GM19238 (cell line): ENCODE measurements at regions not wholly inside any gene's neighbourhood (a gene's known extent, or its start where the extent isn't known, plus 50 kb on each side); places are given as distances from the start of the nearest gene placed in this dataset.
"Not testable (repeated sequence)": the region's sequence is repeated elsewhere in the genome, so short reads cannot be mapped to it uniquely, and the experiment has no call there.

Experiments
- DNase-seq: peaks from one replicate; pipeline ENCODE4 v3.0.0; 2011; ENCODE audit warnings: low spot score; ENCODE audit not compliant: insufficient read length

DNA sequence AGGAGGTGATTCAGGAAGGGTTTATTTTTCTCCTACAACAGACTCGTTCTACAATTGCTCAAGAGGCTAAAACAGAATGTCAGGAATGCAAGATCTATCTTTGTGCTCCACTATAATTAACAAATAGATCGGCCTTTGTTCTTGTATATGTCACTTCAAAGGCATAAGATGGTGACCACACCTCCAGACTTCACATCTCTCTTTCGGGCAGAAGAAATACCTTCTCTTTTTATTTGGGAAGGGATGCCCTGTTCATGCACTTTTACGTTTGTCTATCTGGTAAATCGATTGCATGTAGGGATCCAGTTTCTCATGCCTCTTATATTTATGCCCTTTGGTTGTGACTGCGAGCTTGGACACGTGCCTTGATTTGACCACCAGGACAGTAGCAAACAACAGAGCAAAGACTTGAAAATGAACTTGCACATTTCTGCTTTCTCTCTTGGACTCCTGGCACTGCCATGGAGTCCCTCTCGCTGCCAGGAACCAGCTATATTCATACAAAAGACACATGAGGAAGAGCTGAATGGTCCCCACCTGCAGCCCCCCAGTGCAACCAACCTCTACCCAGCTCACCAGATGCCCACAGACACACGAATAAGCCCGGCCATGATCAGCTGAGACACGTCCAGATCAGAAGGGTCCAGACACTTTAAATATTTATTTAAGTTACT is 219.8 kb upstream of the STXBP5 start:
- no peak for DNase-seq

DNA sequence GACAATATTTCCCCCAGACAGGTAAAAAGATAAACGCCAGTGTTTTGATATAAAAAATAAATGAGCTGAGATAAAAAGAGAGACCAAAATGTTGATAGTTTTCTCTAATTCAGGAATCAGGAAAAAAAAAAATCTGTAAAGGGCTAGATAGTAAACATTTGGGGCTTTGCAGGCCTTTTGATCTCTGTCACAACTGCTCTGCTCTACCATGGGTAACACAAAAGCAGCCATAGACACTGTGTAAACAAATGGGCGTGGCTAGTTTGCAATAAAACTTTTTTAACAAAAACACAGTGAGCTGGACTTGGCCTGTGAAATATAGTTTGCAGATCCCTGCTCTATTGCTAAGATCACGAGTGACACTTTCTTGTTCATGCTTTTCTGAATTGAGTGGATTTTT is 219.1 kb upstream of the STXBP5 start:
- no peak for DNase-seq

DNA sequence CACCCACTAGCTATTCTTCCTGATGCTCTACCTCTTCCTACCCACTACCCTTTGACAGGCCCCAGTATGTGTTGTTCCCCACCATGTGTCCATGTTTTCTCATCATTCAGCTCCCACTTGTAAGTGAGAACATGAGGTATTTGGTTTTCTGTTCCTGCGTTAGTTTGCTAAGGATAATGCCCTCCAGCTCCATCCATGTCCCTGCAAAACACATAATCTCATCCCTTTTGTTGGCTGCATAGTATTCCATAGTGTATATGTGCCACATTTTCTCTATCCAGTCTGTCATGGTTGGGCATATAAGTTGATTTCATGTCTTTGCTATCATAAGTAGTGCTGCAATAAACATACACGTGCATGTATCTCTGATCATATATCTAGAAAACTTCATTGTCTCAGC is 218.3 kb upstream of the STXBP5 start:
- DNase-seq = no peak

DNA sequence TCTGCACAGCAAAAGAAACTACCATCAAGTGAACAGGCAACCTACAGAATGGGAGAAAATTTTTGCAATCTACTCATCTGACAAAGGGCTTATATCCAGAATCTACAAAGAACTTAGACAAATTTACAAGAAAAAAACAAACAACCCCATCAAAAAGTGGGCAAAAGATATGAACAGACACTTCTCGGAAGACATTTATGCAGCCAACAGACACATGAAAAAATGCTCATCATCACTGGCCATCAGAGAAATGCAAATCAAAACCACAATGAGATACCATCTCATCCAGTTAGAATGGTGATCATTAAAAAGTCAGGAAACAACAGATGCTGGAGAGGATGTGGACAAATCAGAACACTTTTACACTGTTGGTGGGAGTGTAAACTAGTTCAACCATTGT is 216.3 kb upstream of the STXBP5 start:
- not testable (repeated sequence) for DNase-seq

DNA sequence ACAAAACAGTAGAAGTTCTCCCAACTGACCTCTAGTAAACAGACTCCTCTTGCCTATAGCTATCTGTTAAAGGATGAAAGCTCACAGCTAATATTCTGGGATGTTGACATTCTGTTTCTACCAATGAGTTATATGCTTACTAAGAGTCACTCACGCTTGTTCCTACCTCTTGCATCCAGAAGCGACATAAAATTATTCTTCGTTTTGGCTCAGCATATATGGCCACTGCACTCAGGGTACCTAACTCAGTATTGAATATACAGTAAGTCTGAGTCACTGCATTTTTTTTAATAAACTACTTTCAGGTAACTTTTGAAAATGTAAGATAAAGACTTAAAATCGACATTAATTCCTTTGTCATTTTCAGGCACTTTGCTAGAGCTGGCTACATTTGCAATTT is 214.4 kb upstream of the STXBP5 start:
- no peak for DNase-seq

DNA sequence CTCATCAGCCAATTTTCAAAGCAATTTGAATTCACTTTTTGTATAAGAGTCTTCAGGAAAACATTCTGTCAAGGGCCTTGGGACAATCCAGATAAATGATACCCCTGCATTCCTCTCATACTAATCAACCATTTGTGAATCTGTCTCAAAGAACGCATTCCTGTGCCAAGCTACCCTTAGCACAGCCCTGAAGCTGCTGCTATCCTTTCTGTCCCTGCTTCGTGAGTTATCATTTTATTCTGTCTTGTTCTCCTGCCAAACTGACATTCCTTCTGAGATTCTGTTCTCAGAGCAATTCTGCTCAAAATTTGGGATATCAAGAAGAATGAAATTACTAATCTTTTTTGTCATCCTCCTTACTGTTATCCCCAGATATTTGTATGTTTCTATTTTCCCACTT is 213.9 kb upstream of the STXBP5 start:
- DNase-seq = no peak

DNA sequence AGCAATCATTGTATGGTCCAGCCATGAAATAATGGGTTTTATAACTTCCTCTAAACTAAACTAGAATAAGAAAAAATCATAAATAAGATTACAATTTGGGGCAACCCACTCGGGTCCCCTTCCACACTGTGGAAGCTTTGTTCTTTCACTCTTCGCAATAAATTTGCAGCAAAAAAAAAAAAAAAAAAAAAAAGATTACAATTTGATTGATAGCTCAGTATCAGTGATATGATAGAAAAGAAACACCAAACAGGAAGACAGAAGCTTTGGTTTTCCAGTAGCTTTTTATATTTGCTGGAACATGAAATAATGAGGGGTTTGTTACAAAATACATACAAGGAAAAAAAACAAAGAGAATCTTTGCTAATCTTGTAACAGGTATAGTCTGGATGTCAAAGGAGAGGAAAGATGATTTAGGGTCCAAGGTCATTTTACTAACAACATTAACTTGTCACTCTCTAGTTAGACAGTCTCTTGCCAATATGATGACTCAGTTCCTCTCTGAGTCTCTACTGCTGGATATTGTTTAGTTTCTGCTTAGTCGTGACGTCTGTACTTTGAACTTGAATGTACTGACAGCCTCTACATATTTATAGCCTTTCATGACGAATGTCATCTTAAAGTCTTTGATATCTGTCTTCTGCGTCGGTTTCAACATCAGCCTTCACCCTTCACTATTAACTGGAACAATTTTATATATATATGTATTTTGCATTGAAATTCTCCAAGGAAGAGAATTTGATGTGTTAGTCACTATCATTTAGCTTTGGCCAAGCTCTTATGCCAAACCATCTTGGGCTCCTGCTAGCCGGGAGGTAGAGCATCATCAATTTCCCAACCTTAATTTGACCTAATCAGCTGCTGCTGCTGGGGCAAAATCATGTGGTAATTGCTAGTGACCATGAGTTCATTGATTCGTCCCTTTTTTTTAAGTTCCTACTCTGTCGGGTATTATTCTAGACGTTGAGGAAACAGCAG is 213.1 kb upstream of the STXBP5 start:
- no peak for DNase-seq

DNA sequence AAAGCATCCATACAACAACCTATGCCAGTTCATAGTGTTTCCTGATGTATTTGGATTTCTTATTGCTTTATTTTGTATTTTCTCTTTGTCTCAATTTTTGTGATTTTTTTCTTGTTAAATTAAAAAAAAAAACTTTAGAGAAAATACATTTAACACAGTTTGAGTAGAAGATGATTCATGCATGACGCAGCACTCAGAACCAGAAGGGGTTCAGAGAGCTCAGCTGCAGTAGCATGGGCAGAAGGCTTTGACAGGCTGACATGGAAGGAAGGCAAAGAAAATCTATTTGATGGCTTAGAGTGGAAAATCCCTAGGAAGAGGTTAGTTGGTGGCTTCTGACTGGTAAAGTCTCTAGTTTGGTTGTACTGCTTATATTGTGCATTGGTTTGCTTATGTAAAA is 207.2 kb upstream of the STXBP5 start:
- no peak for DNase-seq

DNA sequence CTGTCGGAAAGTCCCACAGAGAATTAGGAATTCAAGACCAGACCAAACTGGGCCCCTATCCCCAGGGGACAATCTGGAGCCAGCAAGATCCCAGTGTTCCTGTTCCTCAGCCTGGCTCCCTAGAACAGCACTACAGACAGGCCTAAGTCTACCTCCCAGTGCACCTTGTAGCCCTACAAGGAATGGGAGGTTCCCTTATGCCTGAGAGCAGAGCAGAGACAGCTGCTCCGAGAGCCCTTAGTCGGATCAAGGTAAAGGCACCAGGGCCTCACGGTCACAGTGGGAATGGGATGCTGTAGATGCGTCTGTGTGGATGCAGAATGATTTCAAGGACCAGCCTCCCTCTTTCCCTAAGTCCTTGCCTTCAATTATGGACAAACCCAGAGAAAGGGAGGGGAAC is 204.5 kb upstream of the STXBP5 start:
- DNase-seq = no peak

DNA sequence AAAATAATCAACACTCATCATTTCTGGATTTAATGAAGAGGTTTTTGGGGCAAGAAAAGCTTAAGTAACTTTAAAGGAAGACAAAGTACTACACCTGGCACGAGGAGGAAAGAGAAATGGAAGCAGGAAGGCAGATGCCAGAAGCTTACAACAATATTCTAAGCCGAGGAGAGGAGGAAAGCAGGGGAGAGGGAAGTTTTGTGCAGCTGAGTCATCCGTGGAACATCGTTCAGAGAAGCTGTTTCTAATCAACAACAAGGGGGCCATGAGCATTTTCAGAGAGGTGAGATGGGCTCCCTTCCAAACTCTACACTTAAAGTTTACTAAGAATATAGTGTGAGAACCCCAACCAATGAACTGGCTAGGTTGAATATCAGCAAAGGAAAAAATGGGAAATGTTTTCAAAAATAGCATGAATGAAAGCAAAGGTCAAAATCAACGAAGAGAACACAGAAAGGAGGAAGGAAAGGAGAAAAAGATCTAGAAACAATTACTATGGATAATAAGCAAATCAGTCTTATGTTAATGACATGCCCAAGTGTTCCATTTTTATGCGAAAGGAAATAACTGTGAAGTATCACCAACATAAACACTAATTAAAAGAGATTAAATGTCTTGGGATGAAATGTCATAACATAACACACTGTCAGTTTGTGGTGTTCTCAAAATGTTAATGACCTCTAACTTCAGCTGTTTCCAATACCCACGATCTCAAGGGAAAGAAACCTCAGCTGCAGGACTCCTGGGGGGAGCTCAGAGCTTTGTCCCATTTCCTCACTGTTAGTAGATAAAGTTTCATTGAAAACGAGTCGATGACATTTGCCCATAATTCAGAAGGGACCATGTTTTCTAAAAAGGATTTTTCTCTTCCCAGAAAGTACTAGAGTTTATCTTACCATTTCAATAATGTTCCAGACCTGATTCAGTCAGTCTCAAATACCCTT is 203.4 kb upstream of the STXBP5 start:
- DNase-seq = no peak

DNA sequence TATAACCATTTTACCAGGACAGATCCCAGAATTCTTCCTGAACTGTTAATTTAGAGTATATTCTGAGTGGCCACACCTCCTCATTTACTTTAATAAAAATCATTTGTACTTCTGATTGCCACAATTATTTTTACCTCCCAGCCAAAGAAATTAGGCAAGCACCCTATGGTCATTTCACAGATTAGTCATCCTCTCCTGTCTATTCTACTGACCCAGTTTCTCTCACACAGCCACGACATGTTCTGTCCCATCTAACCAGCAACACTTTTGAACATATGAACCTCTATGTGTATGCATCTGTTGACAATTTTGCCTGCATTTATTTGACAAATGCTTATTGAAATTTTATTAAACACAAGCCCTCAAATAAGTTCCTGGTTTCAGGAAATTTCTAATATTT is 202.6 kb upstream of the STXBP5 start:
- DNase-seq = no peak

DNA sequence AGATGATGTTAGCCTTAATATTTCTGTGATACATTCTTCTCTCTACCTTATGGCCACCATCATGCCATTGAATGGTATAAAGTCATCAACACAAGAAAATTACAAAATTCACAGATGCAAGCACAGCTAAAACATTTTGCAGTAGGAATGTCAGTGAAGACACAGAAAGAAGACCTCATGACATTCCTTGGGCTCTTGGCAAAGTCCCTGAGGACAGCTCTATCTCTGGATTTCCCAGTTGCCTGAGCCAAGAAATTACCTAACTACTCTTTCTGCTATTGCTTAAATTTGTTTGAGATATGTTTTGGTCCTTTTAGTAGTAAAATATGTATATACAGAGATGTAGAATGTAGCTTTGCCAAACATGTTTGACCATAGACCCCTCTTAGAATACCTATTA is 201.0 kb upstream of the STXBP5 start:
- no peak for DNase-seq

DNA sequence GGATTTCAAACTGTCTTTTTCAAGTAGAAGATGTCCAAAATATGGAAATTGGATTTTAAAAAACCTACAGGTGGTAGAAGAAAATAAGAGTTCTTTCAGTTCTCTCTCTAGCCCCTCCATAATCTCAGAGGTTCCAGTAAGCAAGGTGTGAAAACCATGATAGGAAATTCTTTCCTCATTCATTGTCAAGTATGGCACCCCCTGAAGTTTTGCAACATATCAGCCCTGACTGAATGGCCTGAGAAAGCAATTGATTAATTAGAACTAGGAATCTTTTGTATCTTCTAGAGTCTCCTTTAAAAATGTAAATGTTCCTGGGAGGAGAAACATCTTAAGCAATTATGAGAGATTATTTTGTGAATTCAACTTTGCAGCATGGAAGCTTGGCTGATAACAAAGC is 198.7 kb upstream of the STXBP5 start:
- DNase-seq = no peak

DNA sequence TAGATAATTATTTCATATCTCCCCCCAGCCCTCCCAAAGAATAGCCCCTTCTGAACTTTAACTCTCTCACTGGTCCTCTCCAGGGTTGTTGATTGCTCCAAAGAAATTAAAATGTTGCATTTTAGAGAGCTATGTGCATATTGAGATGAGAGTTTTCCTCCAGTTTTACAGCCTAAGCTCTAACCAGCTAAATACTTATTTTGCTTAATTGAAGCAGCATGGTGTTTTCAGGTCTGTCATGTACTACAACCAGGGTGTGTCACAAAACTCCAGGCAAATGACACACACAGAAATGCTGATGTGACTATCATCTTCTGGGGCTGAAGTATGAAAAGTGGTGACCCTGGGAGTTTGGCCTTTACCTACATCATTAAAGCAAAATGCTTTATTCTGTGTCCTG is 196.8 kb upstream of the STXBP5 start:
- DNase-seq = no peak

DNA sequence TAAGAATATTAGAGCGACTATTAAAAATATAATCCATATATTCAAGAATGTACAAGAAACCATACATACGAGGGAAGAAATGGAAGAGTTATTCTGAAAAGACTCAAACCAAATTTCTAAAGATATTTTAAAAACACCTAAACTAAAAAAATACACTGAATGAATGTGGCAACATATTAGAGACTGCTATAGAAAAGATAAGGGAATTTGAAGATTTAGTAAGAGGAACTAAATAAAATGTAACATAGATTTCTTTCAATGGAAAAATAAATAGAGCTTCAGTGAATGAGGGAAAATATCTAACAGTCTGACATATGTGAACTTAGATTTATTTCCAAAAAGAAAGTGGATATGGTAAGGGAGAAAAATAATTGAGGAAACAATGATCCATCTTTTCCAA is 194.9 kb upstream of the STXBP5 start:
- DNase-seq = no peak

DNA sequence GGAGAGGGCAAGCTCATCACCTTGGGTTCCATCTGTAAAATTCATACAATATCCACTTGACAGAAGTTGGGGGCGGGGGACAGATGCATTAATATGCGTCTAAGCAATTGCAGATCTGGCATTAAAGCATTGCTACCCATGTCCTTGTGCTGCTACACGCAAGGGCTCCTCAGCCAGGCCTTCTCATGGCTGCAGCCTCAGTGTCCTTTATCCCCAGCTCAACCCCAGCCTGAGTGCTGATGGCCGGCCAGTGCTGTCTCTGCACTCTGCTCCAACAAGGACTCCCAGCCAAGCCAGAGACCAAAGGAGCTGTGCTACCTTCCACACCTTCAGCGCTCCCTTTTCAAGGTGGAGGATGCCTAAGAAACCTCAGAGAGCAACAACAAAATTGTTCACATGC is 188.5 kb upstream of the STXBP5 start:
- DNase-seq = no peak

DNA sequence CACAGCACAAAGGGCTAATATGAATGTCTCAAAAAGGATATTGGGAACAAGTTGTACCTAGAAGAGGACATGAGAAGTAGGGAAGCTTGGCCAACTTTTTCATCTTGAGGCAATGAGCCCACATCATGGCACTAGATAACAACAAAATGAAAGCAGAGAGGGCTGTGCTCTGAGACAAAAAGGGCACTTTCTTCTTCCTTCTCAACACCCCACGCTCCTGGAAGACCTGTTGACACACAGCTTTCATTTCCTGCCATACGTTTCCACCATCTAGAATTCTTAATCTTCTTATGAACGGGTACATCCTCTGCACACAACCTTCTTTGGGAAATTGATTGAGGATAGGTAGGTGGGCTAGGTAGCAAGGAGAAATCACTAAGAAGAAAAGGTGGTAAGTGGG is 187.8 kb upstream of the STXBP5 start:
- no peak for DNase-seq

DNA sequence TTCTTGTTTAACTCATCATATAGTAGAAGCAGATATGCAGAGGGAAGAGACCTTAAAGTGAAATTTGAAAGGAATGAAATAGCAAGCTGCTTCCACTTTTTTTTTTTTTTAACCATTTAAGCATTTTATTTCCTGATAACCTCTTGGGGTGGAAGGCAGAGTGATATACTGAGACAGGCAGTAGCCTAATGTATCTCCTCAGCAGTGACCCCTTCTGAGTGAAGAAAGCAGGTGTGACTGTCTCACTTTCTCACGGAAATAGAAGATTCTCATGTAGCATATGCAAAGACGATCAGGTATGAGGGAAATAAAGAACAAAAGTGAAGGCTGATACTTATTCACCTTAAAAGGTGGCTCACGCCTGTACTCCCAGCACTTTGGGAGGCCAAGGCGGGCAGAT is 187.1 kb upstream of the STXBP5 start:
- no peak for DNase-seq

DNA sequence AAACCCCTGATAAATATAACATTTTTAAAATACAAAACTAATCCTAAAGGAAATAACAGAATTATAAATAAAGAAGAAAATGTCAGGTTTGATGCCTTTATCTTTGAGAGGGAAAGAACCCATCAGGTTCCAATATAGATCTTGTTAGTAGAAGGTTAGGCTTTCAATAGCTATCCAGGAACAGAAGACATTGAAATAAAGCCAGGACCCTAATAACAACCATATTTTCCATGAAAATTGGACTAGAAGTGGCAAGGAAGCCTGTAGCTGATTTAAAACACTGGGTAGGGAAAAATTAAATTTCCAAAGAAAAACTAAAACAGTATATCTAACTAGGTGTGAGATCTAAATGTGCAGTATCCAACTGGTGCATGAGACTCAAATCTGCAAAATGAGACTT is 185.2 kb upstream of the STXBP5 start:
- DNase-seq = no peak

DNA sequence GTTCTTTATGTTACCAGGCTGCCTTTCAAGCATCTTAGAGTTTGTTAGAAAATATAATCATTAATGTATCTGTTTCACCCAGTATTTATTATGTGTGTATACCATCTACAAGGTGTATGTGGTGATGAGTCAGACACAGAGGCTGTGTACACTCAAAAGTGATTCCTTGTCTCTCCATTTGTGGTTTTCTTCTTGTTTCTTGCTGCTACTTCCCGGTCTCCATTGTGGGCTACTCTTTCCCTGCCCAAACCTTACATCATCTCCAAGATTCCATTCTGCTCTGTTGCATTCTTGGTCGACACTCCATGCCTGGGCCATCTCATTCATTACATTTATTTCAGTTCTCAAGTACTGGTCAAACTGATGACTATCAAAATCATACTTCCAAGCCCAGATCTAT is 182.2 kb upstream of the STXBP5 start:
- no peak for DNase-seq

DNA sequence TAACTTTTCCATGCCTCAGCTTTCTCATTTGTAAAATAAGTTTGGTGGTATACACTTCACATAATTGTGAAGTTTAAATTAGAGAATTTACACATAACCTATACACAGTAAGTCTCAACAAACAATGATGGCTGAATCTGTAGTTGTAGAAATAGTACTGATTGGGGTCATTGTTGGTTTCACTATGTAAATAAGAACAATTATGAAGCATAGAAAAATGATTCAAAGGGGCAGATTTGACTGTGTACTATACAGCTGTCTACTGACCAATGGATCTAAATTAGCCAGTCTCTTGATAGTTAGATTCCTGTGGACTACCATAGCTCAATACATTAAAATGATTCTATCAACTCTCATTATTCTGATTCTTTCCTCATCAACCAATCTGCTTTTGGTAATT is 181.1 kb upstream of the STXBP5 start:
- DNase-seq = no peak

DNA sequence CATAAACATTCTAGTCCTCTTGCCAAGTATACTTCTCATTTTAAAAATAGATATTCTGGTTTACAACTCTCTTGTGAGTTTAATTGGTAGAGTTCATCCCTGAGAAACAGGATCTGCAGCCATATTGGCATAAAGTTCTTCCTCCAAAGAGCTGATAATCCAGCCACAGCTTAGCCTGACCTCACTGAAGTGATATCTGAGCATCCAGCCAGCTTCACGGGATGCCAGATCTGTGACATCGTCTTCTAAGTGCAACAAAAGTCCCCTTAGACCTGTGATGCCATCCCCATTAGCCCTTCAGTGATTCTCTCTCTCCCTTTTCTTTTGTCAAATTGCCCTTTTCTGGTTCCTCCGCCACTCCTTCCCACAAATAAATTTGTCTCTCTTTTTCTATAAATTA is 180.6 kb upstream of the STXBP5 start:
- no peak for DNase-seq
